OCI-LY3 (cell line): ENCODE measurements at regions not wholly inside any gene's neighbourhood (a gene's known extent, or its start where the extent isn't known, plus 50 kb on each side); places are given as distances from the start of the nearest gene placed in this dataset.

Source experiments
- H2AFZ ChIP-seq: fragments of 200-600, 300-600 bp; shearing (Covaris generic); 2 replicates; pipeline ENCODE4 v1.6.0; 2014; ENCODE audit warnings: antibody characterized with exemption, low read depth, low read length
- H3K27ac ChIP-seq: fragments of 200-600, 300-600 bp; sonication (generic); 2 replicates; pipeline ENCODE4 v1.5.1; 2014; ENCODE audit warnings: mild to moderate bottlenecking, low read length, moderate library complexity, mixed read lengths
- H3K27me3 ChIP-seq: fragments of 200-600, 300-600 bp; sonication (generic); 2 replicates; pipeline ENCODE4 v1.6.1; 2014; ENCODE audit warnings: low read depth, low read length, mixed read lengths
- H3K36me3 ChIP-seq: fragments of 200-600, 300-600 bp; sonication (generic); replicated peaks from 2 replicates; pipeline ENCODE3; 2014; ENCODE audit warnings: low read depth, low read length, mixed read lengths
- H3K4me1 ChIP-seq: fragments of 300-600, 200-600 bp; sonication (generic); 2 replicates; pipeline ENCODE4 v1.6.1; 2014; ENCODE audit warnings: low read length, mixed read lengths
- H3K4me2 ChIP-seq: fragments of 200-600, 300-600 bp; sonication (generic); 2 replicates; pipeline ENCODE4 v1.6.1; 2014; ENCODE audit warnings: low read length, mixed read lengths
- H3K4me3 ChIP-seq: fragments of 300-600, 200-600 bp; sonication (generic); 2 replicates; pipeline ENCODE4 v1.5.1; 2014; ENCODE audit warnings: antibody characterized with exemption, mild to moderate bottlenecking, low read length, moderate library complexity
- H3K79me2 ChIP-seq: fragments of 300-600, 200-600 bp; shearing (Covaris generic); 2 replicates; pipeline ENCODE4 v1.6.1; 2014; ENCODE audit warnings: mild to moderate bottlenecking, low read length, mixed read lengths
- H3K9ac ChIP-seq: fragments of 300-600, 200-600 bp; shearing (Covaris generic); 2 replicates; pipeline ENCODE4 v1.6.0; 2014; ENCODE audit warnings: mild to moderate bottlenecking, low read length, moderate library complexity
- H3K9me3 ChIP-seq: fragments of 200-600, 300-600 bp; shearing (Covaris generic); 2 replicates; pipeline ENCODE4 v1.6.1; 2014; ENCODE audit warnings: low read length, mixed read lengths; ENCODE audit not compliant: insufficient read depth
- H4K20me1 ChIP-seq: fragments of 200-600, 300-600 bp; sonication (generic); 2 replicates; pipeline ENCODE4 v1.6.1; 2016; ENCODE audit warnings: low read length, mixed read lengths; ENCODE audit not compliant: insufficient read depth
- CTCF ChIP-seq: fragments of 200-600, 300-600 bp; sonication (generic); IDR thresholded peaks from 2 replicates; pipeline ENCODE4 v1.5.1; 2014; ENCODE audit warnings: antibody characterized with exemption, low read length, low read depth
- EZH2phosphoT487 ChIP-seq: fragments of 200-600 bp; shearing (Covaris generic); IDR thresholded peaks from 2 replicates; pipeline ENCODE4 v1.6.1; 2018; ENCODE audit warnings: antibody characterized with exemption, mixed run types, low read depth

GRCh38 chr5:160931283-160931682, 79.3 kb upstream of the ATP10B start:
- H3K27ac ChIP-seq, result no peak overlapping the region
- H3K9ac ChIP-seq, result no peak overlapping the region
- no peaks in the 10 kb centered on the region for H3K27me3 ChIP-seq
- H3K36me3 ChIP-seq, result no peaks in the 10 kb centered on the region
- no peak overlapping the region for H2AFZ ChIP-seq
- H4K20me1 ChIP-seq, result no peaks in the 10 kb centered on the region
- TF ChIP-seq CTCF, result no peak
- TF ChIP-seq EZH2phosphoT487, result no peak
- H3K9me3 ChIP-seq, result no peaks in the 10 kb centered on the region
- no peak overlapping the region for H3K4me3 ChIP-seq
- H3K79me2 ChIP-seq, result no peaks in the 10 kb centered on the region
- no peaks in the 10 kb centered on the region for H3K4me1 ChIP-seq
- no peak overlapping the region for H3K4me2 ChIP-seq

GRCh38 chr5:160930406-160930805, 78.4 kb upstream of the ATP10B start:
- no peaks in the 10 kb centered on the region for H3K79me2 ChIP-seq
- no peaks in the 10 kb centered on the region for H3K9me3 ChIP-seq
- TF ChIP-seq CTCF, result no peak
- TF ChIP-seq EZH2phosphoT487, result no peak
- no peak overlapping the region for H3K27ac ChIP-seq
- H3K4me1 ChIP-seq, result no peaks in the 10 kb centered on the region
- H4K20me1 ChIP-seq, result no peaks in the 10 kb centered on the region
- no peak overlapping the region for H3K4me2 ChIP-seq
- H3K9ac ChIP-seq, result no peak overlapping the region
- no peaks in the 10 kb centered on the region for H3K36me3 ChIP-seq
- H2AFZ ChIP-seq, result no peak overlapping the region
- H3K27me3 ChIP-seq, result no peaks in the 10 kb centered on the region
- no peak overlapping the region for H3K4me3 ChIP-seq

GRCh38 chr5:160929906-160930305, 77.9 kb upstream of the ATP10B start:
- Histone ChIP-seq H3K4me1 (no peaks in the 10 kb centered on the region), H3K27me3 (no peaks in the 10 kb centered on the region), H3K9me3 (no peaks in the 10 kb centered on the region), H3K4me2 (no peak overlapping the region), H3K4me3 (no peak overlapping the region), H3K36me3 (no peaks in the 10 kb centered on the region), H3K9ac (no peak overlapping the region), H2AFZ (no peak overlapping the region), H3K27ac (no peak overlapping the region), H4K20me1 (no peaks in the 10 kb centered on the region), H3K79me2 (no peaks in the 10 kb centered on the region)
- TF ChIP-seq EZH2phosphoT487 (no peak), CTCF (no peak)

- H3K9ac ChIP-seq, result no peak overlapping the region
- H4K20me1 ChIP-seq, result no peaks in the 10 kb centered on the region
- H3K36me3 ChIP-seq, result no peaks in the 10 kb centered on the region
- H3K4me1 ChIP-seq, result no peaks in the 10 kb centered on the region
- H3K9me3 ChIP-seq, result no peaks in the 10 kb centered on the region
- no peak overlapping the region for H3K27ac ChIP-seq
- no peak overlapping the region for H3K4me2 ChIP-seq
- no peak for TF ChIP-seq CTCF
- no peak for TF ChIP-seq EZH2phosphoT487
- no peaks in the 10 kb centered on the region for H3K79me2 ChIP-seq
- H2AFZ ChIP-seq, result no peak overlapping the region
- H3K4me3 ChIP-seq, result no peak overlapping the region
- H3K27me3 ChIP-seq, result no peaks in the 10 kb centered on the region
Observed at GRCh38 chr5:160929360-160929759, 77.3 kb upstream of the ATP10B start.
